GM12878 (cell line): ENCODE measurements at regions not wholly inside any gene's neighbourhood (a gene's known extent, or its start where the extent isn't known, plus 50 kb on each side); places are given as distances from the start of the nearest gene placed in this dataset.

ENCODE experiments used
- BMI1 ChIP-seq: fragments of 450-650 bp; IDR thresholded peaks from 2 replicates; pipeline ENCODE4 v1.6.1; 2016; ENCODE audit warnings: mild to moderate bottlenecking, moderate library complexity, borderline replicate concordance
- ETV6 ChIP-seq, 2 experiments: fragments of 450-650 bp in 1 of 2; IDR thresholded peaks in 1 of 2; conservative IDR thresholded peaks in 1 of 2; 2 replicates each; pipeline ENCODE4 v1.6.1; 2014; ENCODE audit warnings: antibody characterized with exemption in 1 of 2, borderline replicate concordance in 1 of 2, low read depth in 1 of 2, mild to moderate bottlenecking in 1 of 2, moderate library complexity in 1 of 2
- POLR2AphosphoS5 ChIP-seq: IDR thresholded peaks from 2 replicates; pipeline ENCODE4 v1.6.1; 2011; ENCODE audit warnings: mild to moderate bottlenecking, low read length, inconsistent platforms
- TF ChIP-seq, protein P1 (sequence below), 3 experiments: IDR thresholded peaks in 2 of 3; conservative IDR thresholded peaks in 1 of 3; 2 replicates each; pipeline ENCODE4 v1.5.1; 2011; ENCODE audit warnings: low read depth in 3 of 3, low read length in 3 of 3, mild to moderate bottlenecking in 3 of 3, control low read depth in 2 of 3, moderate library complexity in 2 of 3, inconsistent platforms in 1 of 3, mixed read lengths in 1 of 3; ENCODE audit not compliant: control insufficient read depth in 2 of 3, insufficient read depth in 1 of 3; ENCODE audit errors: extremely low read depth in 1 of 3

DNA sequence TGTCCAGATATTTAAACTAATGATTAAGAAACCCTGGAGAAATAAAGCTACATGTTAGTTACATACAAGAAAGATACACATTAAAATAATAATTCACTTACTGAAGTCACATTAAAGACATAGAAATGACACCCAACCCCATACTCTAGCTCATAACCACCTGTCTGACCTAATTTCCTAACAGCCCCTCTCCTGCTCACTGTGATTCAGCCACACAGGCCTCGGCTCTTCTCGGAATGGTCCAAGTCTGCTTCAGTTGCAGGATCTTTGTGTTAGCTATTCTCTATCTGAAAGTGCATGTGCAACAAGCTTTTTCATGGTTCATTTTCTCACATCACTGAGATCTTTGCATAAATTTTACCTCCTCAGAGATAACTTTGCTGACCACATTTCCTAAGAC, 209.8 kb downstream of the TM2D1 start:
- TF ChIP-seq, protein P1, sequence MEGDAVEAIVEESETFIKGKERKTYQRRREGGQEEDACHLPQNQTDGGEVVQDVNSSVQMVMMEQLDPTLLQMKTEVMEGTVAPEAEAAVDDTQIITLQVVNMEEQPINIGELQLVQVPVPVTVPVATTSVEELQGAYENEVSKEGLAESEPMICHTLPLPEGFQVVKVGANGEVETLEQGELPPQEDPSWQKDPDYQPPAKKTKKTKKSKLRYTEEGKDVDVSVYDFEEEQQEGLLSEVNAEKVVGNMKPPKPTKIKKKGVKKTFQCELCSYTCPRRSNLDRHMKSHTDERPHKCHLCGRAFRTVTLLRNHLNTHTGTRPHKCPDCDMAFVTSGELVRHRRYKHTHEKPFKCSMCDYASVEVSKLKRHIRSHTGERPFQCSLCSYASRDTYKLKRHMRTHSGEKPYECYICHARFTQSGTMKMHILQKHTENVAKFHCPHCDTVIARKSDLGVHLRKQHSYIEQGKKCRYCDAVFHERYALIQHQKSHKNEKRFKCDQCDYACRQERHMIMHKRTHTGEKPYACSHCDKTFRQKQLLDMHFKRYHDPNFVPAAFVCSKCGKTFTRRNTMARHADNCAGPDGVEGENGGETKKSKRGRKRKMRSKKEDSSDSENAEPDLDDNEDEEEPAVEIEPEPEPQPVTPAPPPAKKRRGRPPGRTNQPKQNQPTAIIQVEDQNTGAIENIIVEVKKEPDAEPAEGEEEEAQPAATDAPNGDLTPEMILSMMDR (IDR thresholded peaks at IDR 0.05 in 2 of 3, conservative IDR thresholded peaks at IDR 0.05 in 1 of 3; ENCODE audit: control insufficient read depth in 2 of 3, extremely low read depth in 1 of 3, insufficient read depth in 1 of 3, low read depth in 3 of 3, low read length in 3 of 3), result no peak
- no peak for TF ChIP-seq BMI1
- TF ChIP-seq ETV6 (conservative IDR thresholded peaks at IDR 0.05 in 1 of 2, IDR thresholded peaks at IDR 0.05 in 1 of 2; ENCODE audit: borderline replicate concordance in 1 of 2, low read depth in 1 of 2), result no peak
- no peak for TF ChIP-seq POLR2AphosphoS5
